ENCODE measurements at regions not wholly inside any gene's neighbourhood (a gene's known extent, or its start where the extent isn't known, plus 50 kb on each side); places are given as distances from the start of the nearest gene placed in this dataset.

DNA sequence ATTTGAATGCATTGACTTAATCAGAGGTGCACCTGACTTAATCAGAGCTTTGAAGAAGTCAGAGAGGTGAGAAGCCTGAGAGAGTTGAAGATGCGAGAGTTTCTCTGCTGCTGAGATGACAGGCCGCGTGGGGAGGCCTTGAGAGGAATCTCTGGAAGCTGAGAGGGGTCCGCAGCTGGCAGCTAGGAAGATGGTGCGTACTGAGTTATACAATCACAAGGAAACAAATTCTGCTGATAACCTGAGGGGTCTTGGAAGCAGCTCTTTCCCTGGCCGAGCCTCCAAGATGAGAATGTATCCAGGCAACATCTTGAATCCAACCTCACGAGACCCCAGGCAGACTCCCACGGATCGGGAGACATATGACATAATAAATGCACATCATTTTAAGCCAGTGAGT lies 91.7 kb downstream of the SPATA31A6 start:
- TF ChIP-seq, protein P1, sequence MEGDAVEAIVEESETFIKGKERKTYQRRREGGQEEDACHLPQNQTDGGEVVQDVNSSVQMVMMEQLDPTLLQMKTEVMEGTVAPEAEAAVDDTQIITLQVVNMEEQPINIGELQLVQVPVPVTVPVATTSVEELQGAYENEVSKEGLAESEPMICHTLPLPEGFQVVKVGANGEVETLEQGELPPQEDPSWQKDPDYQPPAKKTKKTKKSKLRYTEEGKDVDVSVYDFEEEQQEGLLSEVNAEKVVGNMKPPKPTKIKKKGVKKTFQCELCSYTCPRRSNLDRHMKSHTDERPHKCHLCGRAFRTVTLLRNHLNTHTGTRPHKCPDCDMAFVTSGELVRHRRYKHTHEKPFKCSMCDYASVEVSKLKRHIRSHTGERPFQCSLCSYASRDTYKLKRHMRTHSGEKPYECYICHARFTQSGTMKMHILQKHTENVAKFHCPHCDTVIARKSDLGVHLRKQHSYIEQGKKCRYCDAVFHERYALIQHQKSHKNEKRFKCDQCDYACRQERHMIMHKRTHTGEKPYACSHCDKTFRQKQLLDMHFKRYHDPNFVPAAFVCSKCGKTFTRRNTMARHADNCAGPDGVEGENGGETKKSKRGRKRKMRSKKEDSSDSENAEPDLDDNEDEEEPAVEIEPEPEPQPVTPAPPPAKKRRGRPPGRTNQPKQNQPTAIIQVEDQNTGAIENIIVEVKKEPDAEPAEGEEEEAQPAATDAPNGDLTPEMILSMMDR (IDR thresholded peaks at IDR 0.05): no peak
- TF ChIP-seq POLR2A (IDR thresholded peaks at IDR 0.05): no peak

Data from esophagus squamous epithelium (tissue), 4 donors.